ENCODE measurements at regions not wholly inside any gene's neighbourhood (a gene's known extent, or its start where the extent isn't known, plus 50 kb on each side); places are given as distances from the start of the nearest gene placed in this dataset.
"Not testable (repeated sequence)": the region's sequence is repeated elsewhere in the genome, so short reads cannot be mapped to it uniquely, and the experiment has no call there.

DNA sequence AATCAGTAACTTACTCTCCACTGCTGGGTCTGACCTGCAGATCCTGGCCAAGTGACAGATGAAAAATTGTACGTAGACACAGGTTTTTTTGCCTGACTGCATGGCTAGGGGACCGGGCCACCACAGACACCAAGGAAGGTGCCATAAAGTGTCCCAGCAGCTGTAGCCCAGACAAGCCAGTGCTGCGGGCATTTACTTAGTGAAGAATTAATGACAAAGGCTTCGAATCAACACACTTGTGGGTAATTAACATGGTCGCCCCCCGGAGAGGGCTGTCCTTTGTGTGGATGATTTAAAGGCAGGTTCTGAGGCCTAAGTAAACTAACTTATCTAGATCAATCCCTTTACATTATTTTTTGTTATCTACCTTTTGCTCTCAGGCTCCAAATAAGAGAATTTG lies 1709.1 kb upstream of the LRRTM1 start:
- H3K9me2 ChIP-seq (replicated peaks; ENCODE audit: low read depth, low read length), result no peaks in the 10 kb centered on the region
- H3K4me3 ChIP-seq (ENCODE audit: low read length, poor library complexity, severe bottlenecking), result no peak overlapping the region
- no peaks in the 10 kb centered on the region for H3K79me2 ChIP-seq (ENCODE audit: insufficient read depth, low read length)
- H2AFZ ChIP-seq (ENCODE audit: low read length), result no peak overlapping the region
- no peaks in the 10 kb centered on the region for H4K20me1 ChIP-seq (ENCODE audit: insufficient read depth, low read length, poor library complexity, severe bottlenecking)
- H3K4me2 ChIP-seq (ENCODE audit: low read depth, low read length, poor library complexity, severe bottlenecking), result no peak overlapping the region
- TF ChIP-seq, protein P1, sequence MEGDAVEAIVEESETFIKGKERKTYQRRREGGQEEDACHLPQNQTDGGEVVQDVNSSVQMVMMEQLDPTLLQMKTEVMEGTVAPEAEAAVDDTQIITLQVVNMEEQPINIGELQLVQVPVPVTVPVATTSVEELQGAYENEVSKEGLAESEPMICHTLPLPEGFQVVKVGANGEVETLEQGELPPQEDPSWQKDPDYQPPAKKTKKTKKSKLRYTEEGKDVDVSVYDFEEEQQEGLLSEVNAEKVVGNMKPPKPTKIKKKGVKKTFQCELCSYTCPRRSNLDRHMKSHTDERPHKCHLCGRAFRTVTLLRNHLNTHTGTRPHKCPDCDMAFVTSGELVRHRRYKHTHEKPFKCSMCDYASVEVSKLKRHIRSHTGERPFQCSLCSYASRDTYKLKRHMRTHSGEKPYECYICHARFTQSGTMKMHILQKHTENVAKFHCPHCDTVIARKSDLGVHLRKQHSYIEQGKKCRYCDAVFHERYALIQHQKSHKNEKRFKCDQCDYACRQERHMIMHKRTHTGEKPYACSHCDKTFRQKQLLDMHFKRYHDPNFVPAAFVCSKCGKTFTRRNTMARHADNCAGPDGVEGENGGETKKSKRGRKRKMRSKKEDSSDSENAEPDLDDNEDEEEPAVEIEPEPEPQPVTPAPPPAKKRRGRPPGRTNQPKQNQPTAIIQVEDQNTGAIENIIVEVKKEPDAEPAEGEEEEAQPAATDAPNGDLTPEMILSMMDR (conservative IDR thresholded peaks at IDR 0.05; ENCODE audit: low read length), result no peak
- no peak for TF ChIP-seq EZH2phosphoT487 (IDR thresholded peaks at IDR 0.05; ENCODE audit: borderline replicate concordance)
- no peaks in the 10 kb centered on the region for H3K4me1 ChIP-seq (ENCODE audit: insufficient read depth, low read length, poor library complexity, severe bottlenecking)
- H3K9me3 ChIP-seq (ENCODE audit: insufficient read depth, low read depth, low read length), result no peaks in the 10 kb centered on the region
- H3K36me3 ChIP-seq (ENCODE audit: insufficient read depth, low read length), result no peaks in the 10 kb centered on the region
- no peaks in the 10 kb centered on the region for H3K27me3 ChIP-seq (ENCODE audit: insufficient read depth, low read length, poor library complexity, severe bottlenecking)
- H3F3A ChIP-seq (ENCODE audit: low read depth), result no peaks in the 10 kb centered on the region
- H3K9ac ChIP-seq (ENCODE audit: low read depth, low read length, poor library complexity, severe bottlenecking), result no peak overlapping the region

DNA sequence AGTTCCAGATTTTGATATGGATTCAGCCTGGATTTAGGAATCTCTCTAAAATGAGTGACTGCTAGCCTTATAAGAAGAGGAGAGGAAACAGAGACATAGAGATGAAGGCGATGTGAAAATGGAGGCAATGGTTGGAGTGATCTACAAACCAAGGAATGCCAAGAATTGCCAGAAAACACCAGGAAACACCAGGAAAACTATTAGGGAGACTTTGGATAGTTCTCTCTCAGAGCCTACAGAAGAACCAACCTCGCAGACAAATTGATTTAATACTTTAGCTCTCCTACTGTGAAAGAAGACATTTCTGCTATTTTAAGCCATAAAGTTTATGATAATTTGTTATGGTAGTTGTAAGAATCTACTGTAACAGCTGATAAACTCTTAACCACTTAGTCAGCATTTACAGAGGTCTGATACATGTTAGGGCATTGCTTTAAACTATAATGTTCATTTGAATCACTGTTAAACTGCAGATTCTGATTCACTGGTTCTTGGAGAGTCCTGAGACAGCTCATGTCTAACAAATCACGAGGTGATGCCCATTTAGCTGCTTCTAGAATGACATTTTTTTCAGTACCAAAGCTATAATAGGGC lies 1702.6 kb upstream of the LRRTM1 start:
- H3K9ac ChIP-seq (ENCODE audit: low read depth, low read length, poor library complexity, severe bottlenecking), result no peak overlapping the region
- H3K27me3 ChIP-seq (ENCODE audit: insufficient read depth, low read length, poor library complexity, severe bottlenecking), result no peaks in the 10 kb centered on the region
- no peaks in the 10 kb centered on the region for H3K36me3 ChIP-seq (ENCODE audit: insufficient read depth, low read length)
- H3K79me2 ChIP-seq (ENCODE audit: insufficient read depth, low read length), result no peaks in the 10 kb centered on the region
- no peaks in the 10 kb centered on the region for H4K20me1 ChIP-seq (ENCODE audit: insufficient read depth, low read length, poor library complexity, severe bottlenecking)
- no peak overlapping the region for H3K4me3 ChIP-seq (ENCODE audit: low read length, poor library complexity, severe bottlenecking)
- no peak overlapping the region for H3K4me2 ChIP-seq (ENCODE audit: low read depth, low read length, poor library complexity, severe bottlenecking)
- TF ChIP-seq, protein P1 (conservative IDR thresholded peaks at IDR 0.05; ENCODE audit: low read length), result no peak
- TF ChIP-seq EZH2phosphoT487 (IDR thresholded peaks at IDR 0.05; ENCODE audit: borderline replicate concordance), result no peak
- no peaks in the 10 kb centered on the region for H3K9me3 ChIP-seq (ENCODE audit: insufficient read depth, low read depth, low read length)
- H3K4me1 ChIP-seq (ENCODE audit: insufficient read depth, low read length, poor library complexity, severe bottlenecking), result no peaks in the 10 kb centered on the region
- no peak overlapping the region for H2AFZ ChIP-seq (ENCODE audit: low read length)
- no peaks in the 10 kb centered on the region for H3F3A ChIP-seq (ENCODE audit: low read depth)
- no peaks in the 10 kb centered on the region for H3K9me2 ChIP-seq (replicated peaks; ENCODE audit: low read depth, low read length)

DNA sequence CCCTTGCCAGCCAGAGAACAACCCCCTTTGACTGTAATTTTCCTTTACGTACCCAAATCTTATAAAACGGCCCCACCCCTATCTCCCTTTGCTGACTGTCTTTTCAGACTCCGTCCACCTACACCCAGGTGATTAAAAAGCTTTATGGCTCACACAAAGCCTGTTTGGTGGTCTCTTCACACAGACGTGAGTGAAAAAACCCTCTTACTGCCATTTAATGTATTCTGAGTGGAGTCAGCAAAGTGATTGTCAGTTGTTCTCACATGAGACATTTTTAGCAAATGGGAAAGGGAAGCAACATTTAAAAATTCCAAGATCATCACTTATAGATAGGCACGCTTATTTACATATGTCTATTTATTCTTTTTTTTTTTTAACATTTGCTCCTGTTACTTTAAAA lies 1701.3 kb upstream of the LRRTM1 start:
- not testable (repeated sequence) for H2AFZ ChIP-seq (ENCODE audit: low read length); H3K27me3 ChIP-seq (ENCODE audit: insufficient read depth, low read length, poor library complexity, severe bottlenecking); H3K9me2 ChIP-seq (replicated peaks; ENCODE audit: low read depth, low read length); H3K9me3 ChIP-seq (ENCODE audit: insufficient read depth, low read depth, low read length); H3K36me3 ChIP-seq (ENCODE audit: insufficient read depth, low read length); H3K4me2 ChIP-seq (ENCODE audit: low read depth, low read length, poor library complexity, severe bottlenecking); H3K4me3 ChIP-seq (ENCODE audit: low read length, poor library complexity, severe bottlenecking); H3K9ac ChIP-seq (ENCODE audit: low read depth, low read length, poor library complexity, severe bottlenecking); H3K79me2 ChIP-seq (ENCODE audit: insufficient read depth, low read length); H3F3A ChIP-seq (ENCODE audit: low read depth); H3K4me1 ChIP-seq (ENCODE audit: insufficient read depth, low read length, poor library complexity, severe bottlenecking); H4K20me1 ChIP-seq (ENCODE audit: insufficient read depth, low read length, poor library complexity, severe bottlenecking)

DNA sequence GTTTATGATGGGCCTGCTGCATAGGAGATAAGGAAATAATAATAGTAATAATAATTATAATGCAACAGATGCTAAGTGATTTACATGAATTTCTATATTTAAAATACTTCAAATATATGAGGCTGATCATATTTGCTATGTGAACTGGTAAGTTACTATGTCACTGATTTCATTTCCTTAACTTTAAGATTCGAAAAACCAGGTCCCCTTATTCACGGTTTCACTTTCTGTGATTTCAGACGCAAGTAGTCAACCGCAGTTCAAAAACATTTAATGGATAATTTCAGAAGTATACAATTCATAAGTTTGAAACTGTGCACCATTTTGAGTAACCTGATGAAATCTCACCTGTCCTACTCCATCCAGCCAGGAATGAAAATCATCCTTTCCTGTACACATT lies 1697.1 kb upstream of the LRRTM1 start:
- no peaks in the 10 kb centered on the region for H3K36me3 ChIP-seq (ENCODE audit: insufficient read depth, low read length)
- no peaks in the 10 kb centered on the region for H3K9me2 ChIP-seq (replicated peaks; ENCODE audit: low read depth, low read length)
- no peak overlapping the region for H3K4me2 ChIP-seq (ENCODE audit: low read depth, low read length, poor library complexity, severe bottlenecking)
- H3K27me3 ChIP-seq (ENCODE audit: insufficient read depth, low read length, poor library complexity, severe bottlenecking), result no peaks in the 10 kb centered on the region
- H2AFZ ChIP-seq (ENCODE audit: low read length), result no peak overlapping the region
- H3F3A ChIP-seq (ENCODE audit: low read depth), result no peaks in the 10 kb centered on the region
- H3K9me3 ChIP-seq (ENCODE audit: insufficient read depth, low read depth, low read length), result no peaks in the 10 kb centered on the region
- no peaks in the 10 kb centered on the region for H3K79me2 ChIP-seq (ENCODE audit: insufficient read depth, low read length)
- no peaks in the 10 kb centered on the region for H3K4me1 ChIP-seq (ENCODE audit: insufficient read depth, low read length, poor library complexity, severe bottlenecking)
- H3K4me3 ChIP-seq (ENCODE audit: low read length, poor library complexity, severe bottlenecking), result no peak overlapping the region
- H4K20me1 ChIP-seq (ENCODE audit: insufficient read depth, low read length, poor library complexity, severe bottlenecking), result no peaks in the 10 kb centered on the region
- H3K9ac ChIP-seq (ENCODE audit: low read depth, low read length, poor library complexity, severe bottlenecking), result no peak overlapping the region
- no peak for TF ChIP-seq EZH2phosphoT487 (IDR thresholded peaks at IDR 0.05; ENCODE audit: borderline replicate concordance)
- TF ChIP-seq, protein P1 (conservative IDR thresholded peaks at IDR 0.05; ENCODE audit: low read length), result no peak

Measured in Loucy (cell line).